CD1c-positive myeloid dendritic cell (primary cell): ENCODE measurements at regions not wholly inside any gene's neighbourhood (a gene's known extent, or its start where the extent isn't known, plus 50 kb on each side); places are given as distances from the start of the nearest gene placed in this dataset.

Experiments
- DNase-seq: peaks from one replicate; pipeline ENCODE4 v3.0.0-alpha.2; 2016; ENCODE audit errors: extremely low spot score

DNA sequence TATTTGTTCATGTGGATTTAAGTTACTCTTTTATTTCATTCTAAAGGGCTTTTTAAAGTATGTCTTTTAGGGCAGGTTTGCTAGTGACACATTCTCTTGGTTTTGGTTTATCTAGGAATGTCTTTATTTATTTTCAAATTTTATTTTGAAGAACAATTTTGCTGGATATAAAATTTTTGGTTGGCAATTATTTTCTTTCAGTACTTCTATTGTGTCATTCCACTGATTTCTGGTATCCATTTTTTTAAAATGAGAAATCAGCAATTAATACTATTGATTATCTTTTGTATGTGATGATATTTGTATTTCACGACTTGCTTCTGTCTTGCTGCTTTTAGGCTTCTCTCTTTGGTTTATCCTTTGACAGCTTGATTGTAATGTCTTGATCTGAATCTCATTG lies 756.3 kb downstream of the INHBA start:
- no peak for DNase-seq

DNA sequence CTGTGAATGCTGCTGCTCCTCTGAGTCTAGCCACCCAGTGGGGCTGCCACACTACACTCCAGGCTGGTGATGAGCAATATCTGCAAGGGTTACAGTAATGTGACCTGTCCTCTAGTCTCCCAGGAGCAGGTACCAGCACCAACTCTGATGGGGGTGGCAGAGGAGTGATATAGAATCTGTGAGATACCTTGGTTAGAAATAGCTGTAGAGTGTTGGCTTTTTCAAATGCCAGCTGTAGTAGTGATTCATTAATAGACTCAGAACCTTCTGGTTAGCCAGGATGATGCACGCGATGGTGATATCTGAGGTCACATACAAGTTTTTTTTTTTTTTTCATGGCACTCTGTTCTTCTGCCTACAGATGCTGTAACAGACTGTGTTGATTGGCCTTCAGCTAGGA lies 757.1 kb downstream of the INHBA start:
- DNase-seq, result no peak

DNA sequence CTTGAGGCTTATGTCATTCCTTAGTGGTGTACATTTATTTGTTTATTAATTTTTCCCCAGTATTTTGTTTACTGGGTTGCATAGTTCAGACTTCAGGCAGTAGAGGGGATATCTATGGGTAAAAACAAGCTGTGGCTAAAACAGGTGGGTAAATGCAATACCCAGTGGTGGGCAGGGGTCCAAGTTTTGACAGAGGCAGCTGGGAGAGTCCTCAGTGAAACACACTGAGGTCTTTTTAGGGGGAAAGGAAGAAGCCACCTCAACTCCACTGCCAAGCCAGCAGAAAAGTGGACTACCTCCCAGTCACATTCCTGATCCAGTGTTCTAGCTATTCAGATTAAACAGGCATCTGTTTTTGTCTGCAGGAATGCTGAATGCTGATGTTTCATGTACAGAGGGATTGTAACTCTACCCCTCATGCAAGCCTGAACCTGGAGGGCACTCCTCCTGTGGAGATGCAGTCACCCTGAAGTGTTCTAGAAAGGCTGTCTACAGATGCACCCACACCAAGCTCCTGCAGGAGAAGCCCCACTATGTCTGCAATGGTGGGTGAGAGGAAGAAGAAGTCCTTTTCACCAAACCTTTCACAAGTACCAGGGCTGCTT lies 757.8 kb downstream of the INHBA start:
- no peak for DNase-seq

DNA sequence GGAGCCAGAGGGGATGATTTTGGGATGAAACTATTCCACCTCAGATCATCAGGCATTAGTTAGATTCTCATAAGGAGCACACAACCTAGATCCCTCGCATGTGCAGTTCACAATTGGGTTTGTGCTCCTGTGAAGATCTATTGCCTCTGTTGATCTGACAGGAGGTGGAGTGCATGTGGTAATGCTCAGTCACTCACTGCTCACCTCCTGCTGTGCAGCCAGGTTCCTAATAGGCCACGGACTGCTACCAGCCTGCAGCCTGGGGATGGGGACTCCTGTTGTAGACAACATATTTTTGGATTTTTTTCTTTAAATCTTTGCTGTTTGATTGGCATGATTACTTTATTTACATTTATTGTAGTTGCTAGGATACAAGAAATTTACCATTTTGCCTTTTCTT lies 765.0 kb downstream of the INHBA start:
- DNase-seq, result no peak

DNA sequence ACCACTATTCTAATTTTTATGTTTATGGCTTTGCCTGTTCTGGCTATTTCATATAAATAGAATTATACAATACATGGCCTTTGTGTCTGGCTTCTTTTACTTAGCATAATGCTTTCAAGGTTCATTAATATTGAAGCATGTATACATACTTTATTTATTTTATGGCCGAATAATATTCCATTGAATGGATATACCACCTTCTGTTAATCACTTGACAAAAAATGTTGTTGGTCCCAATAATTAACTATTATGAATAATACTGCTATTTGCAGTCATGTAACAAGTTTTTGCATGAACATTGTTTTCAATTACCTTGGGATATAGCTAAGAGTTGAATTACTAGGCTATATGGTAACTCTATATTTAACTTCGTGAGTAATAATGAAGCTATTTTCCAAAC lies 767.5 kb downstream of the INHBA start:
- DNase-seq, result no peak

DNA sequence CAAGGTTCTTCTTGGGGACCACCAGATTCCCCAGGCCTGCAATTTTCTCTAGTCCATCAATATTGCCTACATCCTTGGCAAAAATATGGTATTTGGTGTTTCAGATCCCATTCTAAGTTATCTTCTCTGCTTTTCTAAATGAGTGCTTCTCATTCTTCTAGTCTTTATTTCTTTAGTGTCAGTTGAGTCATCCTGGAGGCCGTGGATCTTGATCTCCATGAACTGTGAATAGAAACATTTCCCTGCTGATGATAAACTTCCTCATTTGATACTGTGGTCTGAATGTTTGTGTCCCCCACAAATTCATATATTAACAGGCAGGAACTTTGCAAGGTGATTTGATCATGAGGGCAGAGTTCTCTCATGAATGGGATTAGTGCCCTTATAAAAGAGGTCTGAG lies 779.3 kb downstream of the INHBA start:
- DNase-seq, result no peak

DNA sequence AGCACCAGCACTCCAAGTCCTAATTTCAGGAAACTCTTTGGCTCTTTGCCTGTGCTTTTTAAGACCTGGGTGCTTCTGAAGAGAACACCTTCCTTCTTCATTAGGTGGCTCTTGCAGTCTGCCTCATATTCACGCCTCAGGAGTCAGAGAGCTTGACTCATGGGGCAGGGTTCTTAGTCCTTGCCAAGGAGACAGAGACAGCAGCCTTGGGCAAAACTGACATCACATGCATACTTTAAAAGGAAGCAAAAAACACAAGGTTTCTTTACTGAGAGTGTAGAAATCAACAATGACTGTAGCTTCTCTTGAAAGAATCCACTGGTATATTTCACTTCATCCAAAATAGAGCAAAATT lies 780.6 kb downstream of the INHBA start:
- no peak for DNase-seq

DNA sequence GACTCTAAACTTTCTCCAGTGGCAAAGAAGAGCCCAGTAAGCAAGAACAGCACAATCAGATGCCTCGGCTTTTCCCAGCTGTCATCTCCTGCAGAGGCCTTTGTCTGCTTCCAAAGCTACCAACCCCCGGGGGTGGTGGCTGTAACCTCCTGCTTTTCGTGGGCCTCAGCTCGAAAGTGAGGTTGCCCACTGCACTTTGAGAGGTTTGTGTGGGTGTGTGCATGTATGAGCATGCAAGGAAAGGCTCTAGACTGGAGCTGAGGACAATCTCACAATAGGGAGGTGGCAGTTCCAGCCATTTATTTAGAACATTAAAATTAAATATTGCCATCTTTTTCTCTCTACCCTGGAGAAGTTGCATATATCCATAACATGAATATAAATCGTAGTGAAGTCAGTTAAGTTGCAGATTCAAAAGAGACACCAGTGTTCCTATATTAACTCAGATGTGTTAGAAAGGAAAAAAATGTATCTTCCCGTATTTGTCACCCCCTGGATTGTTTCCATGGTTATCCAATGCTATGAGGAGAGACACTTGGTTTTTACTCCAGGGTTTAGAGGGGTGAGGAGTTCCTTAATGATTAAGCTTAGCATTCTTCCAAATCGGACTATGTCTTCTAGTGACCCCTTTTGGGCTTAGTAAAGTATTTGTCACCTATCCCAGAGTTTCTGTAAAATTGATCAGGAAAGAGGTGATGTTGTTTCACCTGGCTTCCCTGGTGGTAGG lies 781.1 kb downstream of the INHBA start:
- DNase-seq, result no peak

DNA sequence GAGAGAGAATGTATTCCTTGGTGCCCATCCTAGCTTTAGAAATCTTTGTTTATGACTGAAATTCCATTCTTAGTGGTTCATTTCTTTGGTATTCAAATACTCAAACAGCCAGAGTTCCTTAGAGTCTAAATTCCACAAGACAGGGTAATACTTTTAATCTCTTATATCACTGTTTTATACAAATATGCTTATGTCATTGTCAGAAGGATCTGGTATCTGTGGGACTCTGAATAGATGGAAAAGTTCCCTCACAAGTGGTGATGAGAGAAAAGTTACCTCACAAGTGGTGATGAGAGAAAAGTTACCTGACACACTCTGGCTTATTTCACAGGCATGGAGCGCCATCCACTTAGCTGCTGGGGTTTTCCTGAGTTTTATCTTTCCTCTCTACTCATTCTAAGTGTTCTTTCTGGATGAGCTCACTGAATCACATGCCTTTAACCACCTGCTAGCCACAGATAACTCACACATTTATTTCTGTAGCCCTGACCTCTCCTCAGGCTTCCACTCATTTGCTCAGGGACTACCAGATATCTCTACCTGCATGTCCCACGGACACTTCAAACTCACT lies 784.0 kb downstream of the SUGCT start:
- DNase-seq, result no peak

DNA sequence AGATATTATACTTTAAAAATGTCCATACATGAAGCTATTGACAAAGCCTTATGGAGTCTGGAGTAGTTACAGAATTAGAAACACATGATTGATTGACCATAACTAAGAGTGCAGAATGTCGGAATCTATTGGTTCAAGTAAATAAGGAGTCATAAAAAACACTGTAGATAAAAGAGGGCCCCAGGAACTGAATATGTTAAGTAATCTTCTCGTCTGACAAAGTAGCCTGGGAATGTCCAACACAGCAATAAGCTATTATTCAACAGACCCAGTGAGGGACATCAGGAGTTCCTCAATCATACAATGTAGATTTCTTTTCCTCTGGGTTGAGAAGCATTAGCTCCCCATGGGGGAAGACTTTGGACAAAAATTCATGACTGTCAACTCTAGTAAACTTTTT lies 782.0 kb downstream of the SUGCT start:
- no peak for DNase-seq

DNA sequence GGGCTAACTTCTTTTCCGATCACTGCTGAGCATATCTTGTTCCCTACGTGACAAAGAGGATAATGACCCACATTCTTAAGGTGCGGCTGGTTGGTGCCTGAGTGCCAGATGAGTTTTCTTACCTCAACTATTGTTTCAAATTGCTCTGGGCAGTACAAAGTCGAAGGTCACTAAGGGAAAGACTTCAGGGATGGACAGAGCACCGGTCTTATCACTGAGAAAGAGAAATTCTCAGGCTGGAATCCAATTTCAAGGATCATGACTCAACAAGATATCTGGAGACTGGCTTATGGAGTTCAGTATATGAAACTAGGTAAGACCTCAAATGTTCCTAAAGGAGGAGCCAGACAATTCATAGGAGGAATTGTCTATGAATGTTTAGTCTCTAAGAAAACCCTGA lies 780.3 kb downstream of the SUGCT start:
- no peak for DNase-seq
